BJ (cell line): ENCODE measurements at regions not wholly inside any gene's neighbourhood (a gene's known extent, or its start where the extent isn't known, plus 50 kb on each side); places are given as distances from the start of the nearest gene placed in this dataset.

Experiments
- CTCF ChIA-PET: fragments of 350-600 bp; formaldehyde crosslinking; extraction: SDS; loops from one replicate; lab custom pipeline; 2021; ENCODE audit warnings: antibody characterized with exemption, inconsistent platforms; lab: Yijun Ruan, JAX
- POLR2A ChIA-PET: fragments of 300-600 bp; sonication (Branson Sonifier 250); formaldehyde crosslinking; extraction: SDS; loops from one replicate; lab custom pipeline; 2021; ENCODE audit warnings: antibody characterized with exemption; lab: Charles Lee
- DNase-seq: peaks from one replicate; pipeline ENCODE4 v3.0.0-alpha.2; 2011; ENCODE audit warnings: low read depth
- H3K27me3 ChIP-seq: 2 replicates; pipeline ENCODE4 v1.6.0; 2011; ENCODE audit warnings: low read length; ENCODE audit not compliant: control insufficient read depth, insufficient read depth
- H3K36me3 ChIP-seq: 2 replicates; pipeline ENCODE4 v1.5.1; 2011; ENCODE audit warnings: low read length; ENCODE audit not compliant: control insufficient read depth, insufficient read depth
- H3K4me3 ChIP-seq: 2 replicates; pipeline ENCODE4 v1.5.1; 2011; ENCODE audit warnings: low read depth, mild to moderate bottlenecking, control low read depth, low read length
- CTCF ChIP-seq: IDR thresholded peaks from 2 replicates; pipeline ENCODE4 v1.5.1; 2011; ENCODE audit warnings: low read depth, mild to moderate bottlenecking, control low read depth, inconsistent platforms, low read length, moderate library complexity; ENCODE audit not compliant: insufficient read depth

- DNase-seq = no peak
- Histone ChIP-seq H3K27me3 (no peaks in the 10 kb centered on the region; the same call in 1 of the 2 replicates), H3K36me3 (no peaks in the 10 kb centered on the region), H3K4me3 (no peak overlapping the region)
- ChIA-PET CTCF (no interaction called here), POLR2A (no interaction called here)
- no peak for TF ChIP-seq CTCF
Observed at GRCh38 chr11:104819603-104820002, 78.7 kb downstream of the CASP12 start.

GRCh38 chr11:104819107-104819506 is 79.2 kb downstream of the CASP12 start:
- TF ChIP-seq CTCF = no peak
- Histone ChIP-seq H3K27me3 (no peaks in the 10 kb centered on the region; the same call in 1 of the 2 replicates), H3K36me3 (no peaks in the 10 kb centered on the region), H3K4me3 (no peak overlapping the region)
- CTCF ChIA-PET = no interaction called here
- no peak for DNase-seq
- POLR2A ChIA-PET = no interaction called here

- Histone ChIP-seq H3K36me3 (no peaks in the 10 kb centered on the region), H3K4me3 (no peak overlapping the region), H3K27me3 (no peaks in the 10 kb centered on the region; the same call in 1 of the 2 replicates)
- POLR2A ChIA-PET = no interaction called here
- TF ChIP-seq CTCF = no peak
- CTCF ChIA-PET = interaction anchor here (0.6 kb wide), 1 partner anchor 583 kb away, joined by 3 read pairs; no protein-coding TSS in a partner anchor
- no peak for DNase-seq
Observed at GRCh38 chr11:104817973-104818372, 80.3 kb downstream of the CASP12 start.

GRCh38 chr11:104813532-104813931 is 84.7 kb downstream of the CASP12 start:
- ChIA-PET CTCF (no interaction called here), POLR2A (no interaction called here)
- DNase-seq = no peak
- Histone ChIP-seq H3K27me3 (no peaks in the 10 kb centered on the region), H3K36me3 (no peaks in the 10 kb centered on the region), H3K4me3 (no peak overlapping the region)
- no peak for TF ChIP-seq CTCF

GRCh38 chr11:104812103-104812788 is 86.0 kb downstream of the CASP12 start:
- no peak for TF ChIP-seq CTCF
- no peak for DNase-seq
- POLR2A ChIA-PET = no interaction called here
- no peaks in the 10 kb centered on the region for H3K27me3 ChIP-seq
- CTCF ChIA-PET = no interaction called here
- H3K4me3 ChIP-seq = no peak overlapping the region
- no peaks in the 10 kb centered on the region for H3K36me3 ChIP-seq
